Activated CD4-positive, alpha-beta T cell treated with anti-CD3 and anti-CD28 coated beads for 48 hours (primary cell): ENCODE measurements at regions not wholly inside any gene's neighbourhood (a gene's known extent, or its start where the extent isn't known, plus 50 kb on each side); places are given as distances from the start of the nearest gene placed in this dataset.

Experiments
- DNase-seq: peaks from one replicate; pipeline ENCODE4 v3.0.0-alpha.2; 2020

DNA sequence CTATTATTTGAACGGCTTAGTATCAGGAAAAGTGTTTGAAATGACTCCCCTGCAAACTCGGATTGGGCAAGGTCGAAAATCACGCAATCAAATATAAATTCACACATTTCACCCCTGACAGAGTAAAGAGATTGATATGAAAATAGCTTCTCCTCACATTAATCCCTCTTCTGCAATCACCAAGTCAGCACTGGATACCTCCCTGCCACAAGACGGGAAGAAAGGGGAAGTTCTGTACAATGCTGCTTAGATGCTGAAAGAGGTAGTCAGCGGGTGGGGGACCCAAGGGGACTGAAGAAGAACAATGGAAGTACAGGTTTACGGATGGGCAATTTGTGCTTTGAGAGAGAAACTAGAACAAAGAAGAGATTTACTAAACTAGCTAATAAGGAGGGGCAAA, 72.0 kb upstream of the ANK3 start:
- DNase-seq = no peak

DNA sequence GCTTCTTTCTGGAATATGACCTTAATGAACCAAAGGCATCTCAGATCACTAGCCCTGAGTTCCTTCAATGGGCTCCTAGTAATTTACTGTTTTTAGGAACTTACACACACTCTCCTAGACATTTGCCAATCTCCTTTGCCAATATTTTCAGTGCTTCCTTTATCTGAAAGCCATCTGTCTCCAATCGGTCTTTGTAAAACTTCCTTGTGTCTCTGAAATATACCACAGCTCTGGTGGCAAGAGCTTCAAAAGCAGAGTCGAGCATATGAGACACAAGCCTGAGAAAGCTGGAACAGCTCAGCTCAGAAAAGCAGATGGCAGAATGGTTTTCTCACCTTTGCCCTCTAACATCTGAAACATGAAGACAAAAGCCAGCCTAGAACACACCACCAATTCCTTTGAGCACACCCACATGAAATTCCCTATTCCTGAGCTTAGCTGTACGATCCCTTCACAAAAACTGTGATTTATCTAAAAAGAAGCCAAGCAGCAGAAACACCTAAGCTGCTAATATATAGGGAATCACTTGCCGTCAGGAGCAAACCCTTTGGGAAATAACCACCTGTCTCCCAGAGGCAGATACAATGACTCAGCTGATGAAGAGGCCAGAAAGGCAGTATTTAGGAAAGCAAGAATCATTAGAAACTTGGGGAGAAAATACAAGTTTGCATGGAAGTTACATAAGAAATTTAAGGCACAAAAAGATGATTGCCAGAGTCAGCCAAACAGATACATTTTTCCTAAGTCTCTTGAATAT, 70.2 kb upstream of the ANK3 start:
- DNase-seq = no peak

DNA sequence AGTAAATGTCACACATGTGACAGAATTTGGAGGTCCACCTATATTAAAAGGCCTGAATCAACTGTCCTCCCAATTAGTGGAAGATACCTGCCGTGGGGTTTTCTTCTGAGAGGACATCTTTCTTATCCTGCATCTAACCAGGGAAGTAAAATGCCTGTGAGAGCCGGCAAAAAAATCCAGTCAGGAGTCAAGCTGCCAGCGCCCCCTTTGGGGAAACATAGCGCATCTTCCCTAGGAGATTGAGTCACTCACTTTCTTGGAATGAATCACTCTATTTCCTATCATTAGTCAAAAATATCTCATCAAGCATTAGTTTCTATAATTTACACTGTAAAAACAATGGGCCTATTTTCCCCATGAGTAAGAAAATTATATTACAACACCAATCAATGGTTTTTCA, 66.4 kb upstream of the ANK3 start:
- DNase-seq = peak; percentile 7

DNA sequence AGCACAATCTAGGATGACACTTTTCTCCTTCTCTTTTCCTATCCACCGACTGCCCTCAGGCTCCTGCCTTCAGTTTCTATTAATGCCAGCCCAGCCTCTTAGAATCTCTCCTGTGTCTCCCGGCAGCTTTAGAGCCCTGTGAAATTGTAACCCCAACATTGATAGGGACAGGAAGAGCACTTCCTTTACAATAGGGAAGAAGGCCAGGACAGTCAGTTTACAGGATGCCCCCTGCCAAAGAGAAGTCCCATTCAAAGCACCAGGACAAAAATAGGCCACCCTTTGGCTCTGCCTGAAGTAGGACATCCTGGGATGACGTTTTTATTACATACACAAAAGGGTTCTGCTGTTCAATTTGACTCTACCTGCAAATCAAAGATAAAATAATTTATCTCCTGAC, 64.7 kb upstream of the ANK3 start:
- no peak for DNase-seq

DNA sequence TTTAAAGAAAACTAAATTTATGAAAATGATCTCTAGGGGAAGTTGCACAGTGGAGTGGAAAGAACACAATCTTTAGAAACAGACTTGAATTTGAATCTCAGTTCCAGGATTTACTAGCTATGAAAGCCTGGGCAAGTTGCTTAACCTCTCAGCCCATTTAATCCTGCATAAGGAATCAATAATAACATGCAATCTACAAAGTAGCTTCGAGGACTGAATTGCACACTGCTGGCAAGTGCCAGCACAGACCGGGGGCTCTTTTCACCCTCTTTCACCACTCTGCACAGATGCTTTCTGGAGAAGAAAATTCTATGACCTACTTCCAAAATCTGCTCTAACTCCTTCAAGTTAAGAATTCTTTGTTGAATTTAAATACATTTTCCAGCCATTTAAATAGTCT, 63.4 kb upstream of the ANK3 start:
- no peak for DNase-seq

DNA sequence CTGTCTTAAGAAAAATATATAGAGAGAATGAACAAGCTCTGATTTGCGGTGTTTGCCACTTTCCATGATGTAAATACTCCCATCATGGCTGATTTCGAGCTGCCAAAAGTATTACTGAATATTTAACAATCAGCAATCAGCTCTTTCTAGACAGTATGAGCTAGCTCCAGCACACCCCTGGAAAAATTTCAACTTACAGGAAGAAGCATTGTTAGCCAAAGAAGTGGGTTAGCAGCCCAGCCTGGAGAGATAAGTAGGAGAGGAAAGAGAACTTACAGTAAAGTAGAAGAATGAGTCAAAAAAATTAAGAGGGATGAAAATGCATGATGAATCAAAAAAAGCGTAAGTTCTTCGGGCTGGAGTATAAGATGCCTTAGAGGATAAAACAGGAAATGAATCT, 60.6 kb upstream of the ANK3 start:
- no peak for DNase-seq

DNA sequence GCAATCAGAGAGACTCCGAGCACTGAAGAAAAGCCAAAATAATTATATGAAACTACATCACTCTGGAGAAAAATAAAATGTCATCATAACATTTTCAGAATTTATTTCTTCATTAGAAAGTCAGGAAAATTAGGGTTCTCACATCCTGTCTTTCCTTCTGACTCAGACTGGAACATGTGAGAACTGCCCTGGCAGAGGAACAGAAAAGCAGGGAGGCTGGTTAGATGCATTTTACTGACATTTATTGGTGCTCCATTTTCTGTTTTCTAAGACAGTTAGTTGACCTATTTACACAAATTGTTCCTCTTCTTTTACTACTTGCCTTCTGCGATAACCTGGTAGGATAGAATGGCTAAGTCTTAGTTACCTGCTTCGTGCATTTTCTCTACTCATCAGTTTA, 58.6 kb upstream of the ANK3 start:
- no peak for DNase-seq

DNA sequence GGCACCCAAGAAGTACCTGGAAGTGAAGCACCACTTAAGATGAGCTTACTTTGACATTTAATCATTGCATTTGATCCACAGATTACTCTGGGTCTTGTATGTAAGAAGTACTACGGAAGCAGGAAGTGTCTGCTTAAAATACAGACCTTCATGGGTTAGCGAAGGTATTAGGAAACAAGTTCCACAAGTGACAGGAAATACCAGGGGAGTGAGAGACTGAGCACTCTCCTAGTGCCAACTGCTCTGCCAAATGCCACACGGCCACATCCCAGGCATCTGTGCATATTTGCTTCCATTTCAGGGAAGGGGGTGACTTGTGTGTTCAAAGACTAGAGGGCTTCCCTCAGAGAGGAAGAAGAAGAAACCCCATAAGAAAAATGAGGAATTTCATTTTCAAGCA, 57.2 kb upstream of the ANK3 start:
- DNase-seq = no peak

DNA sequence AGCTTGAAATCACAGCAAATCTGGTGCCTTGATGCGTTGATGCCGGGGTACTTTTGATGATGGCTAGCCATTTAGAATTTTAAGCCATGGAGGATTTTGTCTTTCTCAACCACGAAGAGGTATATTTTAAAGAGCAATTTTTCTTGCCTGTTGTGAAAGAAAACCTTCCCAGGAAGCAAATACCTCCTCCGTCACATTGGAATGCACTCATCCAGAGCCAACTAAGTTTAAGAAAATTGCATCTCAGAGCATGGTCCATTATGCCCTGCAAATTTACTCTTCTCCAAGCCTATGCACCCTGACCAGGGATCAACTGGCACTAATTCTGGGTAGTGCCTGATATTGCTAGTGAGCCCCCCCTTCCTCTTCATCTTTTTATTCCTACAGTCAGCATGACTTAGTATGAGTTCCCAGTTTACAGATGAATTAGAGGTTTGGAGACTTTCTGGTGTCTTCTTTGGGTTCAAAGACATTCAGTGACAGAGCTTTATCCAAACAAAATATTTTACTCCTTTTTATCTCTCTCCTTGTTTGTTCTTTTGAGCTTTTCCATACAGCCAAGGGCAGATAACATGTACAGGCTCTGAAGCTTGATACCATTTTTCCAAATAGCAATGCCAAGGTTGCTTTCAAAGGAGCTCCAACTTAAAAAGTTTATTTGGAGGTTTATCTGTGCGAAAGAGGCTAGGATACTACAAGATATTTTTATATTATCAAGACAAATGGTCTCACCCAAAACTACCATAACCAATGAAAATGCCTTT, 56.6 kb upstream of the ANK3 start:
- DNase-seq = no peak

DNA sequence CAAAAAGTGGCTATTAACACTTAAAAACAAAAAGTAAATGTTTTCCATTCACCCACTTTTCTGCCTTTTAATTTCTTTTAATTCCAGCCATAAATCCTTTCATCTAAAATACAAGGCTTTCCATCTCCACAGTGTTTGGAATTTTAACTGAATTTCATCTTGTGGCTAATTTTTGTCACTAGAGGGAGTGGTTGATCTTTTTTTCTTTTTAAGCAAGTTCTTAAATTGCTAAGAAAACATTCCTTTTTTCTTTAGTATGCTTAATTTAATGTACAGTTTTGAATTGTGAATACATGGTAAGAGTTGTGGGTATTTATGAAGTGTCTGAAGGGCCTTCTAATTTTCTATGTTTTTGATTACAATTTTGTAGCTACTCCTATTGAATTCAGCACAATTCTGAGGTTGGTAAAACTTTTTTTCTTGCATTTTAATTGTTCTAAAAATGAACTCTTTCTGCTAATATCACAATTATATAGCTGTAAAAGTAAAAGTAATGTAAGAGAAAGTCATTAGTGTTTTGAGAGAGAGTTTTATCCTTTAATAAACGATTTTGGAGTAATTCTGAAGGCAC, 54.9 kb upstream of the ANK3 start:
- DNase-seq = no peak

DNA sequence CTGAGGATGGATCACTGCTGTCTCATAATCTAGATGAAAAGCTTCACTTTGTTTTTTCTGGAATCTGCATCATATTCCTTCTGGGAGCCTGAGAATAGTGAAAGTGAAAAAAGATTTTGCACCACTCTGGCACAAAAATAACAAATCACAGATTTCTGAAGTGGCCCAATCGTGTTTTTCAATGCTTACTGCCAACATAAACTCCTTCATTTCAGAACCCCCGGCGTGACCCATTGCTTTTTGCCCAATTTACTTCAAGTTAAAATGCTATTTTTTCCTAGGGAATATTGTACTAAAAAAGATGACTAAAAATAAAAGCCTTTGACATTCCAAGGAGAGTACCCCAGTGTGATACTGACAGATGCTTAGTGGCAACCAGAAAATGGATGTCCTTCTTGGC, 53.7 kb upstream of the ANK3 start:
- no peak for DNase-seq

DNA sequence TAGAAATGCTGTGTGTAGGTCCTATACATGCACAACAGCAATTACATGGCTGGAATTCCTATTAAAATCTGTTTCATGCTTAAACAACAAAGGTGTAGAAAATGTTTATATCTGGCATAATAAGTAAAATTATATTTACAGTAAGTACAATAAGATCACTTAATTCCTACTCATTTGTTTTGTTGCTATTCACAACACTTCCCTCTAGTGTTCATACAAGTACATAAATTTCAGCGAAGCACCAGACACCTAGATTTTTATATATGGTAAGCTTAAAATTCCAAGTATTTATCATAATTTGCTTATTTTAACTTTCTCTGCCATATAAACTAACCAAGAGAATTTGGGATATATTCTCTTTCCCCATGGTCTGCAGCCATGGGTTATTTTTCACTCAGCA, 51.8 kb upstream of the ANK3 start:
- no peak for DNase-seq

DNA sequence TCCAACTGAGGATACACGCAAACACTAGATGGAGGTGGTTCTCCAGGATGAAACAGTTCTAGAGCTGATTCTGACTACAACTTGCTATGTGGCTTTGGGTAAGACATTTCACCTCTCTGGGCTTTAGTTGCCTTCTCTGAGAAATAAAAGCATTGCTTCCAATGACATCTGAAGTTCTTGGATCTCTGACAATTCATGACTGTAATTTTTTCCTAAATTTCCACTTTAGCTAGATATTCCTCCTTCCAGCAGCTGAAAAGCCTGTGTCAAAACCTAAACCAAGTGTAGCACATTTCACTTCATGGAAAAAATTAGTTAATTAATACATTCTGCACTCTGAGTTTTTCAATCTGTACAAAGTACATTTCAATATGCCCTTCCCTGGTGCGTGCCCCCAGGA, 50.0 kb upstream of the ANK3 start:
- DNase-seq = no peak
